Ramos (cell line): ENCODE measurements at regions not wholly inside any gene's neighbourhood (a gene's known extent, or its start where the extent isn't known, plus 50 kb on each side); places are given as distances from the start of the nearest gene placed in this dataset.

Experiments
- in situ Hi-C: fragments of 300-500 bp; cut with MboI; formaldehyde crosslinking; loops from one replicate; pipeline ENCODE4 v1.14.3; 2022; ENCODE audit warnings: low sequenced_read_pairs; ENCODE audit not compliant: unreplicated experiment

DNA sequence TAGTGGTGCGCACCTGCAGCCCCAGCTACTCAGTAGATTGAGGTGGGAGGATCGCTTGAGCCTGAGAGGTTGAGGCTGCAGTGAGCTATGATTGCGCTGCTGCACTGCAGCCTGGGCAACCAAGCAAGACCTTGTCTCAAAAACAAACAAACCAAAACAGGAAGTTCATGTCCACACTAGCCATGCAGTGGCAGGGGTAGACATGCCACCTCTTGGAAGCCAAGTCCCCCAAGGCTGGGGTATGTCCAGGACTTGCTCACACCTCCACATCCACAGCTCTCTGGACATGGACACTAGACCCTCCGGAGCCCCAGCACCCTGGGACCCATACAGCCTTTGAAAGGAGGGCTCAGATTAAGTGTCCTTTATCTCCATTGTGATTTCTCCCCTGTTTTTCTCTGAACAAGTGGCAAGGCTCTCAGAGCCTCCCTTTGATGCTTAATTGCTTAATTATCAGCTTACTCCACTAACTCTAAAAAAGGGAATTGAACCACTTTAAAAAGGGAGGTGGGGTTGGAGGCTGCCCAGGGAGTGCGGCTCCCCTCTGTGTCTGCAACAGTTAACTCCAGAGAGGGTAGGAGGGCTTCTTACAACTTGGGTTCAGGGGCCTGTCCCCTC is 424.6 kb upstream of the C16orf82 start:
- in situ Hi-C loops, result no loop called here

DNA sequence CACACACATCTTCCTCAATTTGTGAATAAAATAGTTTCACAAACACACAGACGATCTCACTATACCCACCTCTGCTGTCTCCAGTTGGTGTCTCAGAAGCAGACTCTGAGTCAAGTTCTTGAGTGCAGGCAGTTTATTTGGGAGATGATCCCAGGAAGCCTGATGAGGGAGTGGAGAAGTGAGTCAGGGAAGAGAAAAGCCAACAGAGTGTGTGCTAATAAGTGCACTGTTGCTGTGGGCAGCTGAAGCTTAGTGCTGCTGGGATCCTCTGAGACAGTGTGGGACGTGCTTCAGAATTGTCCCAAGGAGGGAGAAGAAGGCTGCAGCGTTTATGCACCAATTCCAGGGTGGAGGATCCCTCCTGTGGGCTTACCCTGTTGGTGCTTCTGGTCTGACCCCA is 423.2 kb upstream of the C16orf82 start:
- in situ Hi-C loops, result no loop called here

DNA sequence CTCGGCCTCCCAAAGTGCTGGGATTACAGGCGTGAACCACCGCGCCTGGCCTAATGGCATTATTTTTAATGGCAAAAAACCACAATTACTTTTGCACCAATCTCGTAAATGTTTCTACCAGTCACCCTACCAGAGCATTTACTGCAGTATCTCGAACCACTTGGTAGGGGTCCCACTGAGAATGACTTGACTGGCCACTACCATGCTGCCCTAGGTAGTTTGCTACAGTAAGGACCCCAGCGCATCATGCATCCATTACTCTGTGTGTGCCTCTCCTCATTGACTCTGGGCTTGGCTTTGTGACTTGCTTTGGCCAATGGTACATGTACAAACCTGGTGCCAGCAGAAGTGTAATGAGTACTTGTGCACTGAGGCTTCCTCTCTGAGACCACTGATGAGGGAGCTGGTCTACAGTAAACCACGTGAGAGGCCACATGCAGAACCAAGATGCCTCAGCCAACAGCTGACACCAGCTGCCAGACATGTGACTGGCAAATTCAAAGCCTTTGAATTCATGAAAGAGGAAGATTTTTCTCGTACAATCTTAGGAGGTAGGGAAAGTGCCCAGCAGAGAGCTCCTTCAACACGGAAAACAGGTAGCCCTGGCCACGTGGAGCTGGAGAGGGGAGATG is 421.7 kb upstream of the C16orf82 start:
- in situ Hi-C loops, result no loop called here

DNA sequence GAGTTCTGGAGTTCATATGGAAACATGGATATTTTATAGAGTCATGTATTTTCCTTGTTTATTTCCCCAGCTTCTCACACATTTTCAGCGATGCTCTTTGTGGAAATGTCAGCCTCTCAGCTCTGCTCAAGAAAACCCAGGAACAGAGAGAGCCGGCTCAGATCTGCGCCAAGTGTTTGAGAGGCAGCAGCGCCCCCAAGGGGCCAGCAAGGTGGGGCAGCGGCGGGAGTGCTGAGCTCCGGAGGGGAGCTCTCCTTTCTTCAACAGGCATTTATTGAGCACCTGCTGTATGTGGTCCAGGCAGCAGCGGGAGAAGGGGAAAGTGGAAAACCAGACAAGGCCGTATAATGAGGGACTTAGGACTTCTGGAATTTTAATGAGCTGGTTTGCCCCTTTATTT is 421.1 kb upstream of the C16orf82 start:
- in situ Hi-C loops, result no loop called here

DNA sequence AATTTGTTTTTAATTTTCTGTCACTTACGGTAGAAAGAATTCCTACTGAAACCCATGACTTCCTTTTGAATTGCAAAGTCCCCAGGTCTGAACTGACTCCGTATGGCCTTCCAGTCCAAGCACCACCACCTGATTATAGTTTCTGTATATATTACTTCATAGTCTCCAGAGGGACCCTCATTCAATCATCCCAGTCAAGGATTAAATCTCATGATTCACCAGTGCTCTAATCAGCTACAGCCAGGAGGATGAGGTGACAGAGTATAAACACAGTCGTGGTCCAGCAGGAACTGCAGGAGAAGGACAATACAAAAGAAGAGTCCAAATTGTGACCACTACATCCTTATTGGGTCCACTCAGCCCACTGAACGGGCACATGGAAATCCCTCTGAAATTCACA is 418.9 kb upstream of the C16orf82 start:
- in situ Hi-C loops, result no loop called here

DNA sequence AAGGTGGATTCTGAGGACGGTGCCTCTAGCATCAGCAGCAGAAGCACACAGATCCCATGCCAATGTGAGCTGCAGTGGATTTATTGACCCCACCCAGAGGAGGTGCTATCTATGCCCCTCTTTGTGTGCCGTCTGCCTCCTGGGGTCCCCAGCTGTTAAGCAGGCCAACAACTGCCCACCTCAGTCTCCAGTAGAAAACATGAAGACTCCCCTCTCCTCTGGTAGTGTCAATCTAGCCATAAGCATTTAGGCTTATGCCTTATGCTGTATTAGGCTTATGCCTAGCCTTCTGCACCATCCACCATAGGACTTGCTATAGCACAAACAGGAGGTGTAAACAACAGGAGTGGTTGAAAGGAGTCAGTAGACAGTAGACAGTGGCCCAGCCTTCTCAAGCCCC is 417.9 kb upstream of the C16orf82 start:
- in situ Hi-C loops, result no loop called here

DNA sequence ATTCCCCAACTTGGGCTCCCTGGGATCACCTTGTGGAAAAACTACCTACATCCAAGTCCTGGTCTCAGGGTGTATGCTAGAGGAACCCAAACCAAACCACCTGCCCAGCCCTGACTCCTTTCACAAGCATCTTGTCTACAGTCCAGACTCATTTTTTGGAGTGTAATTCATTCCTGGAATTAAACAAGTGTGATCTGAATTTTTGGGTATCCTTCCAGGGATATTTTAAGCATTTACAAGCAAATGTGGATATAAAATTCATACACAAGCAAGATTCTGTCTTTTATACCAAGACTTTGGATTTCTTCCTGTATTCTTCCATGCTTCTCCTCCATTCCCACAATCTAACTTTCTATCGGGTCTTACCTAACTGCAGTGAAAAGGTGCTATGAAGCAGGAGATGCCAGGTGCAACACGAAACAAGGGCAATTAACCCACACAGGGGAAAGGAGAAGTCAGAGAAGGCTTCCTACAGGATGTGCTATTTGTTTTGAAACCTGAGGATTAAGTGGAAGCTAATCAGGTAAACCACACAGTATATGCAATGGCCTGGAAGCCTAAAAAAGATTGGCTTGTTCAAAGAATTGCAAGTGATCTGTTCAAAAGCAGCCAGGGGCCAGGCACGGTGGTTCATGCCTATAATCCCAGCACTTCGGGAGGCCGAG is 417.2 kb upstream of the C16orf82 start:
- in situ Hi-C loops, result no loop called here

DNA sequence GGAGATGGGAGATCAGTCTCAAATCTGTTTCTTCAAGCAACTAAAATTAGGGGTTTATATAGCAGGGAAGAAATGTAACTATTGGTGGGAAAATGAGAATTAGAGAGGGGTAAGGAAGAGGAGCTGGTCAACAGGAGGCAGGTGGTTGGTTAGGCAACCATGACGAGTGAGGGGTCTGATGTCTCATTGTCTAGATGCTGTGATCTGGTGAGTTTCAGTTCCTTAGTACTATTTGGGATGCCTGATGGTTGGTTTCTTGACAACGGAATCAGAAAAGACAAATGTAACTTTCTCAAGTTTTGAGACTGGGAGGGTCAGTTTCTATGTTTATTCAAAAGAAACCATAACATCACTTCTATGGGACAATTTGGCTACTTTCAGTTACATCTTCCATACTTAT is 415.3 kb upstream of the C16orf82 start:
- in situ Hi-C loops, result no loop called here

DNA sequence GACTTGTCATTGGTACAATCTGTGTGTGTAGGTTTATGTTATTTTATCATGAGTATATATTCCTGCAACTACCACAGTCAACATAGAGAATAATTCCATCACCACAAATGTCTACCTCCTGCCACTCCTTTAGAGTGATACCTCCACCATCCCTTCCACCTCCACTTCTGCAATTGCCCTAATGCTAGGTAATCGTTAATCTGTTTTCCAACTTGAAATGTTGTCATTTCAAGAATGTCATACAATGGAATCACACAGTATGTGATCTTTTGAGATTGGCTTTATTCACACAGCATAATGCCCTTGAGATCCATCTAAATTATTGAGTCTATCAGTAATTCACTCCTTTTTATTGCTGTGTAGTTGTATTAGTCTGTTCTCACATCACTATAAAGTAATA is 414.8 kb upstream of the C16orf82 start:
- in situ Hi-C loops, result no loop called here

DNA sequence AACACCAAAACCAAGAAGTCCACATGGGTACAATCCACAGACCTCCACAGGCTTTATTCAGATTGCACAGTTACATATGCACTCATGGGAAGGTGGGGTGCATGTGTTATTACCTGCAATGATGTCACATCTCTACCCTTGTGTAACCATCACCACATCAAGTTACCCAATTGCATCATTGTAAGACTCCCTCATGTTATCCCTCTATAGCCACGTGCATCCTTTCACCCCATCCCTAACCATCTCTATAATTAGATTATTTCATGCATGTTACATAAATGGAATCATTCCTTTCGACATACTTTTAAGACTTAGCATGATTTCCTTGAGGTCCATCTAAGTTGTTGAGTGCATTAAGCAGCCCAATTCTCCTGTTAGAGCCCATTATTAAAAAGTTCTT is 408.2 kb upstream of the C16orf82 start:
- in situ Hi-C loops, result no loop called here

DNA sequence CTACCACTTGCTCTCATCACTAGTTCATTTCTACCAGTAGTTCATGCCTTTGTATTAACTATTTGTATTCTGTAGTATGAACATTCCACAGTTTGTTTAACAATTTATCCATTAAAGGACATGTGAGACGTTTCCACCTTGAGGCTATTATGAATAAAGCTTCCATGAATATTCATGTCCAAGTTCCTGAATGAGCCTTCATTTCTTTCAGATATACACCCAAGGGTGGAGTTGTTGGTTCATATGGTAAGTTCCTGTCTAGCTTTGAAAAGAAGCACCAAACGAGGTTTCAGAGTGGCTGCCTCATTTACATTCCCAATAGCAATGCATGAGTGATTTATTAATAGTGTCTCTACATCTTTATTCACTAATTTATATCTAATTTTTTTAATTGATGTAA is 407.8 kb upstream of the C16orf82 start:
- in situ Hi-C loops, result no loop called here

DNA sequence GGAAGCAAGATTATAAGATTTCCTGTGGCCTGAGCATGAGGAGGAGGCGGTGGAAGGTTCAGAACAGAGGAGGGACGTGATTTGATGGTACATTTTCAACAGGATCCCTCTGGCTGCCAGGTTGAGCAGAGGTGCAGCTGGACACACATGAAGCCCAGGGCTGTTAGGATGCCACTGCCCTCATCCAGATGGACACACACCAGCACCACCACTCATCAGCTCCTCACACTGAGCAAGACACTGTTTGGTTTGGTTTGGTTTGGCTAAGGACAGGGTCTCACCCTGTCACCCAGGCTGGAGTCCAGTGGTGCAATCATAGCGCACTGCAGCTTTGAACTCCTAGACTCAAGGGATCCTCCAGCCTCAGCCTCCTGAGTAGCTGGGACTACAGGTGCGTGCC is 402.6 kb upstream of the C16orf82 start:
- in situ Hi-C loops, result no loop called here

DNA sequence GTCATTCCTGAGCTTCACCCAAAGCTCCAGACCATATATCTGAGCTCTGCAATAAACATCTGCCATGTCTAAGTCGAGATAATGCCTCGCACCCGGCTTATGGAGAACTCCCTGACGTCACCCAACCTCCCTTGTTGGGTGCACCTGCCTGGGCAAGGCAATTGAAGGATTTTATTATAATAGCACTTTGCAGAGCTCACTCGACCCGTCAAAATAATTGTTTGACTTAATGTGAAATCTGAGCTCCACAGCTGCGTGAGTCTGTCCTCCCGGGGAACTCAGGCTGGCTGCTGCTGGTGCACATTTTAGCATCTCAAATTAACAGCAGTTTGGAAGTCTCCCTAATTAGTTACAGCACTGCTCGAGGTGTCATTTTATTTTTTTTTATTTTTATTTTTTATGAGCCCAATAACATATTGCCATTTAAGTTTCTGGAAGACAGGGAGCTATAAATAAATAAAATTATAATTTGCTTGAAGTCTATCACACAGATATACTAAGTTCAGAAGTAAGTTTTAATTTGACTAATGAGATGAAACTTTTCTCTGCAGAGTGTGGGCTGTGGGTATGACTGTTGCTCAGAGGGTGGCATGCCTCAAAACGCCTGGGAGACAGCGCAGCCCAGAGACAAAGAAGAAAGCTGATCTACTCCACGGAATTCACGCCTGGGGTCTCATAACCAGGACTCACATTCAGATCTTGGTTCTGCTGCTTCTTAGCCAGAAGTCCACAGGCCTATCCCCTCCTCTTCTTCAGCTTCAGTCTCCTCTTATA is 401.4 kb upstream of the C16orf82 start:
- in situ Hi-C loops, result no loop called here

DNA sequence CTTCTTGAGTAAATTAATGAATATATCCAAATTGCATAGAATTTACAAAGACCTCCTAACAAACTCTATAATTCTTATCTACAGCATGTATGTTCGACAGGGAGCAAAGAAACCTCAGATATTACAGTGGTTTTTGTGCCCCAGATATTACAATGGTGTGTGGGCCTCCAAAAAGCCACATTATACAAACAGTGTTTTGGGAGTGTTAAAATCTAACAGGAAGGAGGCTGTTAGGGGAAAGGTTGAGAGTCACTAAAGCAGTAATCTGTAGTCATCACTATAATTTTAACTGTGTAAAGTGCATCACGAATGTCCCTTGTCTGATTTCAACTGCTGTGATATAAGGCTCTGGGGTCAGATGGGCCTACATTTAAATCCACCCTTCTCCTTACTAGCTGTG is 400.2 kb upstream of the C16orf82 start:
- in situ Hi-C loops, result no loop called here

DNA sequence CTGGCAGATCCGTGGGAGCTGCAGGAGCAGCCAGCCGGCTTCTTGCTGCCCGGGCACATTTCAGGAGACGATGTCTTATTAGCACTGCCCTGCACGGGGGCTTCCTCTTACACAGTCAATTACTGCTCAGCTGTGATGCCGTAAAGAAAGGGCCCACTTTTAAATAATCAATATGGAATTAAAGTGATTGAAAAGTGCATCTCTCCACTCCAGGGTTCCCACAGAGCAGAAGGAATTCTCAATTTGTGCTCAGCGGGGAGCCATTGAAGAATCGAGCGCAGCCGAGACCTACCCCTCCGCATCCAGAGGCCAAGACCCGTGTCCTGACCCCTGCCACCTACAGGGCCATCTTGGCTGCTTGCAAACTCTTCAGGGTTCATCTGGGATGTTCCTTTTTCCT is 399.4 kb upstream of the C16orf82 start:
- in situ Hi-C loops, result no loop called here

DNA sequence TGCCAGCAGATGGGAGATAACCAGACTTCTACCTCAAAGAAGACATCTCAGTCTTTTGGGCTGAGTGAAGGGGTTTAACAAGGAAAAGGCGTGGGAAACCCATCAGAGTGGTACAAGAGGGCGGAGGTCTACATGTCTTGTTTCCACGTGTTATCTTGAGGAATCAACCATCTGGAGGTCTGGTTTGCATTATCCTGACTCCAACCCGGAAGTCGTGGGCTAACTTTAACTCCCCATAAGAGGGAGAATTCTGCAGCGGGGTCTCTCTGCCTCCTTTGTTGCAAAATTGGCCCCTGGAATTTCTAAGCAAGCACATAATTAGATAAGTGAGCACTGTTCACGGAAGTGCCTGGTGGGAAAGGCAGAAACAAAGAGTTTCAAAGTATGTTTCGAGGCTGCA is 398.7 kb upstream of the C16orf82 start:
- in situ Hi-C loops, result no loop called here

DNA sequence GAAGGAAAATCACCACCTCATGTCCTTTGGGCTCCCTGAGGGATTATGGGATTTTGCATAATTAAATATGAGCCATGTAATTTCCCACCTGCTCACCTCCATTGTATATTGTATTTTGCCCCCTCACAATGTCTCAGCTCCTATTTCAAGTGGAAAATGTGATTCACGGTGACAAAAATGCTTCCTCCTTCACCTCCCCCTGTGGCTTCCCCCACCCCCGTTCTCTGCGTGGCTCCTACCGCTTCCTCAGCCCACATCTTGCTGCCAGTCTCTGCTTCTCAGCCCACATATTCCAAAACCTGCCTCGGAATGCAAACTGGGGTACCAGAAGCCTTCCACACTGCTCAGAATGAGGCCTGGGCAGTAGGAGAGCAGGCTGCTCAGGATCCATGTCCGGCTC is 394.5 kb upstream of the C16orf82 start:
- in situ Hi-C loops, result no loop called here

DNA sequence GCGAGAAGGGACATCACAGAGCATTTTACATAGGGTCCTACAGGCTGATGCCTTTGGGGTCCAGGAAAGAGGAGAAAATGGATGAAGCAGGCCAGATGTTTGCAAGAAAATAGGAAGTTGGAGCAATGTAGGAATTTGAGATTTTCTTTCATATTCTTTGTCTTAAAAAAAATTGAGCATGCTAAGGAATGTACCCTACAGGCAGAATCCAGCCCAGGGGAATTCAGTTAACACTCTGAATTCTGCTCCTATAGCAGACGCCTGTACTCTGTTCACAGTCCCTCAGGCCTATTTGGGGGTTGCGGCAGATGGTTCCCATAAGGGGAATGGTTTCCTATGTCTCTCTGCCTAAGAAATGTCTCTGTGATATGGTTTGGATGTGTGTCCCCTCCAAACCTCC is 393.7 kb upstream of the C16orf82 start:
- in situ Hi-C loops, result no loop called here

DNA sequence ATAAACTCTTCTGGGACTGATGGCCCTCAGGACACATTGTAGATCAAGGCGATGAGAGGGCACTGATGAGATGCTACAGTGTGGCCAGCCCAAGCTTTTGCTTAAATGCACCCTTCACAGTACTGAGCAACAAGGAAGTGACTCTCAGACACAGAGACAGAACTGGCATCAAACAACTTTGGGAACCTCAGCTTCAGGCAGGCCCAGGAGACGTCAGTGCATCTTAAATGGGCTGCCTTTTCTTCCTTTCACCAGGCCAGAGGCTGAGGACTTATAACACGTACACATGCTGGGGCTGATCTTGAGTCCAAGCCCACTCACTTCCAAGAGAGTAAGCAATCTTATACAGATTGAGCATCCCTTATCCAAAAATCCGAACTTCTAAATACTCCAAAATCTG is 386.1 kb upstream of the C16orf82 start:
- in situ Hi-C loops, result no loop called here

DNA sequence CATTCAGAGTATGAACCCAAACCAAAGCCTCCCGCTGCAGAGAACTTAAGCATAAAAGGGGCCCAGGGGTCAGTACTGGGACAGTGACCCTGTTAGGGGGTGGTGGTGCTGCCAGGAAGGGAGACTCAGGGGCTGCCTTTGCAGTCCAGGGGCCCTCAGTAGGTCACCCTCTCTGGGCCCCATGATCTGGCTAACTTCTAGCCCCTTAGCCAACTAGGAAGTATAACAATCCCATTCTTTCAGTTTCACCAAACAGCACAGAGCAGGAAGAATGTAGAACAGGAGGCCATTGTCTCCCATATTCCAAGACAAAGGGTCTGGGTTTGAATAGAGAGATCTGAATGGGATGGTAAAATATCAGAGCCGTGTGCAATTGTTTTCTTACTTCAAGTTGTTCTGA is 378.6 kb upstream of the C16orf82 start:
- in situ Hi-C loops, result no loop called here

DNA sequence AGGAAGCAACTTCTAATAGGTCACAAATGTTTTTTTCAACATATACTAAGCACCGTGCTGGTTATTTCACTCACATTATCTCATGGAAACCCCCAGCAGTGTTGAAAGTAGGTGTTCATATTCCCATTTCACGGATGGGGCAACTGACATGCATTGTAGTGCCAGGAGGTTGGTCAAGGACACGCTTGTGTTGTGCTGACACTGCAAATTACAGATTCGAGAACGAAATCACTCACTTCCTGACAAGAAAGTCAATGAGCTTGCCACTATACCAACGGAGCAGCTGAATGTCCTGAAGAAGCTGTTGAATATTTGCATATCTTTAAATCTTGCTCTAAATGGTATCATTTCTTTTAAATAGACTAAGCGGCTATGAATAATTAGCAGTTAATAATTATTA is 378.0 kb upstream of the C16orf82 start:
- in situ Hi-C loops, result no loop called here
